Lower lobe of right lung (tissue), 2 donors: ENCODE measurements at regions not wholly inside any gene's neighbourhood (a gene's known extent, or its start where the extent isn't known, plus 50 kb on each side); places are given as distances from the start of the nearest gene placed in this dataset.

Source experiments
- ATAC-seq, 2 donors: fragments of 200-7000 bp; cut with Tn5 transposase; one replicate each; pipeline ENCODE4 v1.9.1; 2020 to 2022; ENCODE audit warnings: mild to moderate bottlenecking in 2 of 2, moderate library complexity in 2 of 2
- DNase-seq: peaks from one replicate; pipeline ENCODE4 v3.0.0-alpha.2; 2020
- H3K27ac ChIP-seq: fragments of 200-600 bp; one replicate; pipeline ENCODE4 v1.8.0; 2022
- H3K27me3 ChIP-seq: fragments of 200-600 bp; one replicate; pipeline ENCODE4 v1.8.0; 2022; ENCODE audit warnings: low read depth
- H3K36me3 ChIP-seq: fragments of 200-600 bp; one replicate; pipeline ENCODE4 v1.8.0; 2022; ENCODE audit warnings: mild to moderate bottlenecking
- H3K4me1 ChIP-seq: fragments of 200-600 bp; one replicate; pipeline ENCODE4 v1.8.0; 2022
- H3K4me3 ChIP-seq: fragments of 200-600 bp; one replicate; pipeline ENCODE4 v1.8.0; 2022; ENCODE audit warnings: mild to moderate bottlenecking
- H3K9me3 ChIP-seq: fragments of 200-600 bp; one replicate; pipeline ENCODE4 v1.8.0; 2022
- CTCF ChIP-seq: fragments of 200-600 bp; IDR thresholded peaks from one replicate; pipeline ENCODE4 v1.8.0; 2022; ENCODE audit warnings: antibody characterized with exemption, mild to moderate bottlenecking
- intact Hi-C: fragments of 100-400 bp; cut with DNase I; formaldehyde crosslinking; loops from one replicate; pipeline ENCODE4 v1.11.0; 2022
- donor health status: DM: no; HTN: yes; CAD: no; lungs with severe emphysema.

- intact Hi-C loops, result no loop called here
- H3K36me3 ChIP-seq, result no peaks in the 10 kb centered on the region
- ATAC-seq, result no peak
Observed at GRCh38 chr6:19754686-19755085, 82.5 kb upstream of the ID4 start.

GRCh38 chr6:19755181-19755580, 82.0 kb upstream of the ID4 start:
- H3K4me1 ChIP-seq, result no peaks in the 10 kb centered on the region
- intact Hi-C loops, result no loop called here
- no peak for DNase-seq
- no peaks in the 10 kb centered on the region for H3K36me3 ChIP-seq
- TF ChIP-seq CTCF, result no peak
- H3K27ac ChIP-seq, result no peak overlapping the region
- H3K9me3 ChIP-seq, result no peaks in the 10 kb centered on the region
- H3K4me3 ChIP-seq, result no peak overlapping the region
- H3K27me3 ChIP-seq, result no peaks in the 10 kb centered on the region
- ATAC-seq, result no peak

More at GRCh38 chr6:19754686-19755085, 82.5 kb upstream of the ID4 start:
- DNase-seq, result no peak
- H3K4me1 ChIP-seq, result no peaks in the 10 kb centered on the region
- no peak overlapping the region for H3K27ac ChIP-seq
- H3K4me3 ChIP-seq, result no peak overlapping the region
- no peak for TF ChIP-seq CTCF
- H3K27me3 ChIP-seq, result no peaks in the 10 kb centered on the region
- no peaks in the 10 kb centered on the region for H3K9me3 ChIP-seq

GRCh38 chr6:19757036-19757435, 80.1 kb upstream of the ID4 start:
- H3K27me3 ChIP-seq, result no peaks in the 10 kb centered on the region
- H3K27ac ChIP-seq, result no peak overlapping the region
- no peak for TF ChIP-seq CTCF
- ATAC-seq (no peak), DNase-seq (no peak)
- intact Hi-C loops, result no loop called here
- H3K4me1 ChIP-seq, result no peaks in the 10 kb centered on the region
- no peak overlapping the region for H3K4me3 ChIP-seq
- H3K36me3 ChIP-seq, result no peaks in the 10 kb centered on the region
- H3K9me3 ChIP-seq, result no peaks in the 10 kb centered on the region

GRCh38 chr6:19759117-19759880, 77.9 kb upstream of the ID4 start:
- Histone ChIP-seq H3K4me1 (no peaks in the 10 kb centered on the region), H3K27ac (no peak overlapping the region), H3K9me3 (no peaks in the 10 kb centered on the region), H3K4me3 (no peak overlapping the region), H3K36me3 (no peaks in the 10 kb centered on the region), H3K27me3 (no peaks in the 10 kb centered on the region)
- intact Hi-C loops, result no loop called here
- no peak for TF ChIP-seq CTCF
- DNase-seq, result no peak
- no peak for ATAC-seq

- Histone ChIP-seq H3K9me3 (no peaks in the 10 kb centered on the region), H3K27me3 (no peaks in the 10 kb centered on the region), H3K4me1 (no peaks in the 10 kb centered on the region), H3K36me3 (no peaks in the 10 kb centered on the region), H3K27ac (no peak overlapping the region), H3K4me3 (no peak overlapping the region)
- no peak for TF ChIP-seq CTCF
- intact Hi-C loops, result no loop called here
- ATAC-seq, result no peak
- DNase-seq, result no peak
Observed at GRCh38 chr6:19761121-19761520, 76.0 kb upstream of the ID4 start.
